ENCODE measurements at regions not wholly inside any gene's neighbourhood (a gene's known extent, or its start where the extent isn't known, plus 50 kb on each side); places are given as distances from the start of the nearest gene placed in this dataset.

GRCh38 chr1:118275472-118276115 lies 90.6 kb upstream of the SPAG17 start:
- Histone ChIP-seq H4K20me1 (ENCODE audit: insufficient read depth, low read length) (no peaks in the 10 kb centered on the region), H3K27ac (ENCODE audit: insufficient read depth, low read length) (no peak overlapping the region), H2AK5ac (ENCODE audit: low read depth, low read length) (no peak overlapping the region), H3K9ac (ENCODE audit: low read depth, low read length) (no peak overlapping the region), H3K4me2 (ENCODE audit: low read depth, low read length) (no peak overlapping the region), H3K9me1 (ENCODE audit: insufficient read depth, low read length) (no peaks in the 10 kb centered on the region), H3K36me3 (ENCODE audit: control insufficient read depth, insufficient read depth, low read length) (no peaks in the 10 kb centered on the region), H4K8ac (ENCODE audit: low read depth in 2 of 2, low read length in 2 of 2) (no peak overlapping the region), H3K79me1 (ENCODE audit: low read depth in 1 of 2, low read length in 2 of 2) (no peaks in the 10 kb centered on the region), H3K9me3 (ENCODE audit: control insufficient read depth, insufficient read depth, low read length) (no peaks in the 10 kb centered on the region), H2BK120ac (ENCODE audit: low read depth, low read length) (no peak overlapping the region), H3K4ac (ENCODE audit: low read depth, low read length) (no peak overlapping the region), H3K4me3 (ENCODE audit: insufficient read depth, low read depth, low read length) (no peak overlapping the region), H3K18ac (ENCODE audit: low read depth, low read length) (no peak overlapping the region), H3K27me3 (ENCODE audit: control insufficient read depth, insufficient read depth, low read length) (no peaks in the 10 kb centered on the region), H2BK20ac (ENCODE audit: low read depth, low read length) (no peak overlapping the region), H3K56ac (ENCODE audit: extremely low read depth, insufficient read depth, low read length) (no peak overlapping the region), H2BK5ac (ENCODE audit: low read depth, low read length, poor library complexity, severe bottlenecking) (no peak overlapping the region), H2BK15ac (ENCODE audit: low read depth, low read length) (no peak overlapping the region), H4K91ac (ENCODE audit: insufficient read depth, low read depth, low read length) (no peak overlapping the region), H3K4me1 (ENCODE audit: control insufficient read depth, insufficient read depth, low read length) (no peaks in the 10 kb centered on the region), H2AFZ (replicated peaks; ENCODE audit: low read length, poor library complexity) (no peak overlapping the region), H3K23ac (ENCODE audit: low read depth, low read length) (no peak overlapping the region), H2AK9ac (replicated peaks; ENCODE audit: low read depth, low read length, poor library complexity) (no peak overlapping the region), H3K14ac (replicated peaks; ENCODE audit: low read depth, low read length) (no peak overlapping the region), H4K5ac (ENCODE audit: low read depth, low read length) (no peak overlapping the region)
- dilution Hi-C loops (cut with HindIII; ENCODE audit: low sequenced_read_pairs, unreplicated experiment) (no loop called here), in situ Hi-C loops (cut with MboI; ENCODE audit: low sequenced_read_pairs) (no loop called here), intact Hi-C loops (cut with micrococcal nuclease) (no loop called here)
- WGBS, 2 experiments (ENCODE audit: extremely low coverage in 2 of 2, insufficient read length in 1 of 2) = no CpG with 5 or more reads among the region's 8 CpGs
- TF ChIP-seq, protein P1, sequence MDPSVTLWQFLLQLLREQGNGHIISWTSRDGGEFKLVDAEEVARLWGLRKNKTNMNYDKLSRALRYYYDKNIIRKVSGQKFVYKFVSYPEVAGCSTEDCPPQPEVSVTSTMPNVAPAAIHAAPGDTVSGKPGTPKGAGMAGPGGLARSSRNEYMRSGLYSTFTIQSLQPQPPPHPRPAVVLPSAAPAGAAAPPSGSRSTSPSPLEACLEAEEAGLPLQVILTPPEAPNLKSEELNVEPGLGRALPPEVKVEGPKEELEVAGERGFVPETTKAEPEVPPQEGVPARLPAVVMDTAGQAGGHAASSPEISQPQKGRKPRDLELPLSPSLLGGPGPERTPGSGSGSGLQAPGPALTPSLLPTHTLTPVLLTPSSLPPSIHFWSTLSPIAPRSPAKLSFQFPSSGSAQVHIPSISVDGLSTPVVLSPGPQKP (IDR thresholded peaks at IDR 0.05; ENCODE audit: borderline replicate concordance, low read depth, low read length) = no peak
- TF ChIP-seq RCOR1 (IDR thresholded peaks at IDR 0.05; ENCODE audit: insufficient replicate concordance, low read length) (no peak), MAZ (IDR thresholded peaks at IDR 0.05; ENCODE audit: borderline replicate concordance, low read depth, low read length) (no peak), CHD1 (IDR thresholded peaks at IDR 0.05; ENCODE audit: low read depth, low read length) (no peak), SMC3 (IDR thresholded peaks at IDR 0.05; ENCODE audit: low read depth, low read length) (no peak), RFX5 (IDR thresholded peaks at IDR 0.05; ENCODE audit: low read depth, low read length) (no peak)
- POLR2A ChIA-PET (ENCODE audit: unreplicated experiment) = no interaction called here
- CTCF ChIA-PET = no interaction called here
- ATAC-seq (ENCODE audit: low read depth) (no peak), DNase-seq (no peak)
- BruUV-seq (replicated peaks) = no TSS peak
